Muscle of leg (tissue), 3 donors: ENCODE measurements at regions not wholly inside any gene's neighbourhood (a gene's known extent, or its start where the extent isn't known, plus 50 kb on each side); places are given as distances from the start of the nearest gene placed in this dataset.
"Not testable (repeated sequence)": the region's sequence is repeated elsewhere in the genome, so short reads cannot be mapped to it uniquely, and the experiment has no call there.

Experiments used
- DNase-seq: peaks from one replicate; pipeline ENCODE4 v3.0.0; 2013
- H3K27ac ChIP-seq: one replicate; pipeline ENCODE4 v1.5.1; 2013; ENCODE audit warnings: mild to moderate bottlenecking, low read length, control low read depth
- H3K27me3 ChIP-seq: one replicate; pipeline ENCODE4 v1.6.1; 2013; ENCODE audit warnings: low read length; ENCODE audit not compliant: control insufficient read depth, insufficient read depth
- H3K36me3 ChIP-seq: one replicate; pipeline ENCODE4 v1.6.1; 2013; ENCODE audit warnings: low read length; ENCODE audit not compliant: control insufficient read depth, insufficient read depth
- H3K4me1 ChIP-seq: one replicate; pipeline ENCODE4 v1.6.1; 2013; ENCODE audit warnings: low read length; ENCODE audit not compliant: control insufficient read depth, insufficient read depth
- H3K4me3 ChIP-seq: one replicate; pipeline ENCODE4 v1.5.1; 2013; ENCODE audit warnings: low read length, control low read depth
- H3K9me3 ChIP-seq: replicated peaks from 2 replicates; pipeline ENCODE4 v1.6.1; 2013; ENCODE audit warnings: low read depth, low read length; ENCODE audit not compliant: control insufficient read depth
- WGBS: methylation state at CpG from one replicate; pipeline ENCODE4 v1.1.5; 2013; ENCODE audit warnings: missing lambda C conversion rate; ENCODE audit not compliant: insufficient coverage; 5-methylcytosine and 5-hydroxymethylcytosine counted together

- Histone ChIP-seq H3K4me1 (no peaks in the 10 kb centered on the region), H3K27me3 (no peaks in the 10 kb centered on the region), H3K27ac (no peak overlapping the region), H3K4me3 (no peak overlapping the region), H3K36me3 (no peaks in the 10 kb centered on the region), H3K9me3 (no peaks in the 10 kb centered on the region)
- no peak for DNase-seq
- no CpG with 5 or more reads among the region's 1 CpG for WGBS
Measured at GRCh38 chr1:74856174-74856573, 123.2 kb downstream of the TYW3 start.

GRCh38 chr1:74857676-74858075 lies 124.7 kb downstream of the TYW3 start:
- H3K9me3 ChIP-seq: peaks cover 2% of the 10 kb centered on the region
- WGBS: 90% methylated on average over 3 of the region's 6 CpGs
- H3K4me3 ChIP-seq: no peak overlapping the region
- no peak overlapping the region for H3K27ac ChIP-seq
- H3K4me1 ChIP-seq: no peaks in the 10 kb centered on the region
- no peak for DNase-seq
- no peaks in the 10 kb centered on the region for H3K36me3 ChIP-seq
- no peaks in the 10 kb centered on the region for H3K27me3 ChIP-seq

- Histone ChIP-seq H3K4me3 (no peak overlapping the region), H3K9me3 (peaks cover 2% of the 10 kb centered on the region), H3K4me1 (no peaks in the 10 kb centered on the region), H3K27me3 (no peaks in the 10 kb centered on the region), H3K27ac (no peak overlapping the region), H3K36me3 (no peaks in the 10 kb centered on the region)
- WGBS: 33% methylated on average over 3 of the region's 5 CpGs
- DNase-seq: peak; percentile 2
Measured at GRCh38 chr1:74858136-74858535, 125.2 kb downstream of the TYW3 start.

GRCh38 chr1:74861867-74862266 lies 128.9 kb downstream of the TYW3 start:
- WGBS: 92% methylated on average over 1 of the region's 1 CpG
- no peak overlapping the region for H3K4me3 ChIP-seq
- H3K27ac ChIP-seq: no peak overlapping the region
- DNase-seq: no peak
- H3K4me1 ChIP-seq: no peaks in the 10 kb centered on the region
- H3K27me3 ChIP-seq: no peaks in the 10 kb centered on the region
- peaks cover 10% of the 10 kb centered on the region for H3K9me3 ChIP-seq
- no peaks in the 10 kb centered on the region for H3K36me3 ChIP-seq

GRCh38 chr1:74869702-74870101 lies 136.8 kb downstream of the TYW3 start:
- DNase-seq: no peak
- no peak overlapping the region for H3K4me3 ChIP-seq
- H3K36me3 ChIP-seq: no peaks in the 10 kb centered on the region
- 83% methylated on average over 1 of the region's 1 CpG for WGBS
- no peaks in the 10 kb centered on the region for H3K27me3 ChIP-seq
- H3K9me3 ChIP-seq: peaks cover 15% of the 10 kb centered on the region
- no peak overlapping the region for H3K27ac ChIP-seq
- H3K4me1 ChIP-seq: no peaks in the 10 kb centered on the region

GRCh38 chr1:74877366-74877765 lies 144.4 kb downstream of the TYW3 start:
- not testable (repeated sequence) for H3K36me3 ChIP-seq, H3K27me3 ChIP-seq, H3K27ac ChIP-seq, H3K4me3 ChIP-seq, DNase-seq, H3K4me1 ChIP-seq, H3K9me3 ChIP-seq
- 90% methylated on average over 10 of the region's 14 CpGs for WGBS

GRCh38 chr1:74895411-74895810 lies 162.5 kb downstream of the TYW3 start:
- no peak for DNase-seq
- Histone ChIP-seq H3K4me1 (no peaks in the 10 kb centered on the region), H3K4me3 (no peak overlapping the region), H3K27me3 (no peaks in the 10 kb centered on the region), H3K36me3 (no peaks in the 10 kb centered on the region), H3K27ac (no peak overlapping the region), H3K9me3 (no peaks in the 10 kb centered on the region)
- no CpG with 5 or more reads among the region's 3 CpGs for WGBS

- no peaks in the 10 kb centered on the region for H3K36me3 ChIP-seq
- H3K9me3 ChIP-seq: no peaks in the 10 kb centered on the region
- no peak overlapping the region for H3K27ac ChIP-seq
- DNase-seq: no peak
- H3K4me1 ChIP-seq: no peaks in the 10 kb centered on the region
- no peak overlapping the region for H3K4me3 ChIP-seq
- no peaks in the 10 kb centered on the region for H3K27me3 ChIP-seq
Measured at GRCh38 chr1:74908131-74908530, 175.2 kb downstream of the TYW3 start.

- no peak for DNase-seq
- H3K4me3 ChIP-seq: no peak overlapping the region
- no peaks in the 10 kb centered on the region for H3K4me1 ChIP-seq
- H3K36me3 ChIP-seq: no peaks in the 10 kb centered on the region
- no peak overlapping the region for H3K27ac ChIP-seq
- H3K27me3 ChIP-seq: no peaks in the 10 kb centered on the region
- peaks cover under 1% of the 10 kb centered on the region for H3K9me3 ChIP-seq
- 60% methylated on average over 1 of the region's 1 CpG for WGBS
Measured at GRCh38 chr1:74908797-74909196, 175.8 kb downstream of the TYW3 start.

GRCh38 chr1:74913978-74914377 lies 181.0 kb downstream of the TYW3 start:
- no peaks in the 10 kb centered on the region for H3K4me1 ChIP-seq
- H3K36me3 ChIP-seq: no peaks in the 10 kb centered on the region
- H3K4me3 ChIP-seq: no peak overlapping the region
- DNase-seq: no peak
- 100% methylated on average over 2 of the region's 3 CpGs for WGBS
- H3K9me3 ChIP-seq: peaks cover 9% of the 10 kb centered on the region
- H3K27ac ChIP-seq: no peak overlapping the region
- H3K27me3 ChIP-seq: no peaks in the 10 kb centered on the region

- Histone ChIP-seq H3K9me3 (peaks cover 2% of the 10 kb centered on the region), H3K4me1 (no peaks in the 10 kb centered on the region), H3K27me3 (no peaks in the 10 kb centered on the region), H3K36me3 (no peaks in the 10 kb centered on the region), H3K27ac (no peak overlapping the region), H3K4me3 (no peak overlapping the region)
- WGBS: no CpG with 5 or more reads among the region's 2 CpGs
- no peak for DNase-seq
Measured at GRCh38 chr1:74933500-74933899, 200.5 kb downstream of the TYW3 start.
